H1 (cell line): ENCODE measurements at regions not wholly inside any gene's neighbourhood (a gene's known extent, or its start where the extent isn't known, plus 50 kb on each side); places are given as distances from the start of the nearest gene placed in this dataset.

ENCODE experiments used
- CTCF ChIA-PET: fragments of 300-600 bp; sonication (Branson Sonifier 250); formaldehyde crosslinking; loops from one replicate; lab custom pipeline; 2021; ENCODE audit not compliant: partially characterized antibody; lab: Charles Lee
- POLR2A ChIA-PET: fragments of 300-600 bp; sonication (Branson Sonifier 250); formaldehyde crosslinking; loops from one replicate; lab custom pipeline; 2021; ENCODE audit warnings: inconsistent platforms; ENCODE audit not compliant: partially characterized antibody; lab: Charles Lee
- DNase-seq, 2 experiments: peaks; one replicate each; pipeline versions ENCODE4 v3.0.0 to v3.0.0-alpha.2; 2010 to 2022; ENCODE audit warnings: low spot score in 2 of 2, low read depth in 1 of 2, mixed read lengths in 1 of 2
- FAIRE-seq: peaks from 2 replicates; lab custom pipeline; 2011; peaks lifted over from hg19 to GRCh38; lab: Jason Lieb, UNC
- H2AFZ ChIP-seq: 2 replicates; pipeline ENCODE4 v1.8.1; 2012; ENCODE audit warnings: low read length, inconsistent platforms
- H2AK5ac ChIP-seq: 2 replicates; pipeline ENCODE4 v1.6.1; 2013; ENCODE audit warnings: low read depth, low read length
- H2BK120ac ChIP-seq: replicated peaks from 2 replicates; pipeline ENCODE3; 2013; ENCODE audit warnings: low read depth, low read length, inconsistent platforms
- H2BK12ac ChIP-seq: 2 replicates; pipeline ENCODE4 v1.6.1; 2013; ENCODE audit warnings: low read depth, low read length
- H2BK15ac ChIP-seq: 2 replicates; pipeline ENCODE4 v1.6.1; 2013; ENCODE audit warnings: low read length
- H2BK20ac ChIP-seq: 2 replicates; pipeline ENCODE4 v1.6.1; 2013; ENCODE audit warnings: low read length
- H2BK5ac ChIP-seq: 2 replicates; pipeline ENCODE4 v1.6.1; 2013; ENCODE audit warnings: low read depth, low read length
- H3K14ac ChIP-seq: 2 replicates; pipeline ENCODE4 v1.6.1; 2013; ENCODE audit warnings: inconsistent platforms; ENCODE audit not compliant: insufficient read length
- H3K18ac ChIP-seq: 2 replicates; pipeline ENCODE4 v1.6.1; 2013; ENCODE audit warnings: low read length; ENCODE audit errors: extremely low read depth
- H3K23ac ChIP-seq: 2 replicates; pipeline ENCODE4 v1.6.1; 2013; ENCODE audit warnings: inconsistent platforms; ENCODE audit not compliant: insufficient read length
- H3K23me2 ChIP-seq: 2 replicates; pipeline ENCODE4 v1.6.1; 2013; ENCODE audit warnings: low read depth, low read length
- H3K27ac ChIP-seq: 2 replicates; pipeline ENCODE4 v1.6.1; 2011; ENCODE audit warnings: low read depth, low read length, inconsistent platforms
- H3K27me3 ChIP-seq, 4 experiments: replicated peaks in 1 of 4; 1 replicate in 1 of 4; 2 replicates in 3 of 4; pipeline versions ENCODE4 v1.6.1 to v1.8.1; 2011 to 2013; ENCODE audit warnings: low read length in 3 of 4, mild to moderate bottlenecking in 3 of 4, inconsistent platforms in 2 of 4, mixed read lengths in 2 of 4, moderate library complexity in 1 of 4; ENCODE audit not compliant: control insufficient read depth in 3 of 4, insufficient read depth in 3 of 4; ENCODE audit errors: extremely low read depth in 1 of 4
- H3K36me3 ChIP-seq, 4 experiments: 2 replicates each; pipeline versions ENCODE4 v1.6.1 to v1.8.1; 2011 to 2013; ENCODE audit warnings: mild to moderate bottlenecking in 4 of 4, low read length in 3 of 4, moderate library complexity in 2 of 4, control low read depth in 1 of 4, inconsistent platforms in 1 of 4; ENCODE audit not compliant: insufficient read depth in 4 of 4, control insufficient read depth in 2 of 4
- H3K4ac ChIP-seq: replicated peaks from 2 replicates; pipeline ENCODE3; 2013; ENCODE audit warnings: low read length, low read depth, mixed read lengths, inconsistent platforms; ENCODE audit not compliant: insufficient read length
- H3K4me1 ChIP-seq, 4 experiments: replicated peaks in 1 of 4; 1 replicate in 1 of 4; 2 replicates in 3 of 4; pipeline versions ENCODE4 v1.6.1 to v1.8.1; 2011 to 2013; ENCODE audit warnings: low read length in 3 of 4, inconsistent platforms in 2 of 4, mixed read lengths in 1 of 4; ENCODE audit not compliant: insufficient read depth in 4 of 4, control insufficient read depth in 3 of 4
- H3K4me2 ChIP-seq, 2 experiments: 2 replicates each; pipeline versions ENCODE4 v1.6.1 to v1.8.1; 2011 to 2013; ENCODE audit warnings: low read depth in 2 of 2, low read length in 2 of 2, control low read depth in 1 of 2, inconsistent platforms in 1 of 2, mild to moderate bottlenecking in 1 of 2; ENCODE audit not compliant: insufficient read depth in 1 of 2
- H3K4me3 ChIP-seq, 4 experiments: fragments of 200-600, 300-600 bp in 1 of 4; sonication (generic), shearing (Covaris generic), sonication (Bioruptor Twin) in 1 of 4; 2 replicates each; pipeline versions ENCODE4 v1.5.1 to v1.8.1; 2011 to 2016; ENCODE audit warnings: low read length in 4 of 4, low read depth in 3 of 4, control low read depth in 2 of 4, inconsistent platforms in 2 of 4, mild to moderate bottlenecking in 2 of 4, mixed read lengths in 1 of 4, moderate library complexity in 1 of 4; ENCODE audit not compliant: insufficient read depth in 2 of 4; ENCODE audit errors: extremely low read depth in 1 of 4
- H3K56ac ChIP-seq: replicated peaks from 2 replicates; pipeline ENCODE3; 2013; ENCODE audit warnings: low read depth, mild to moderate bottlenecking, mixed read lengths, low read length, inconsistent platforms; ENCODE audit not compliant: insufficient read length
- H3K79me1 ChIP-seq: 2 replicates; pipeline ENCODE4 v1.6.1; 2013; ENCODE audit warnings: low read depth, low read length, control low read depth
- H3K79me2 ChIP-seq, 2 experiments: 2 replicates each; pipeline versions ENCODE4 v1.6.1 to v1.8.1; 2012 to 2013; ENCODE audit warnings: low read length in 2 of 2, mild to moderate bottlenecking in 2 of 2, inconsistent platforms in 1 of 2; ENCODE audit not compliant: insufficient read depth in 2 of 2, control insufficient read depth in 1 of 2
- H3K9ac ChIP-seq, 4 experiments: replicated peaks in 1 of 4; 1 replicate in 1 of 4; 2 replicates in 3 of 4; pipeline versions ENCODE4 v1.6.1 to v1.8.1; 2011 to 2013; ENCODE audit warnings: low read depth in 3 of 4, low read length in 3 of 4, control low read depth in 2 of 4, mild to moderate bottlenecking in 2 of 4, moderate library complexity in 2 of 4, inconsistent platforms in 1 of 4; ENCODE audit errors: extremely low read depth in 1 of 4
- H3K9me3 ChIP-seq, 2 experiments: 2 replicates each; pipeline versions ENCODE4 v1.6.1 to v1.8.1; 2012 to 2013; ENCODE audit warnings: mild to moderate bottlenecking in 2 of 2, moderate library complexity in 2 of 2, control low read depth in 1 of 2, inconsistent platforms in 1 of 2, low read depth in 1 of 2, low read length in 1 of 2, mixed read lengths in 1 of 2; ENCODE audit not compliant: insufficient read depth in 2 of 2
- H4K20me1 ChIP-seq, 2 experiments: replicated peaks in 1 of 2; 2 replicates each; pipeline versions ENCODE3 to v1.8.1; 2011 to 2013; ENCODE audit warnings: inconsistent platforms in 2 of 2, low read length in 2 of 2, mild to moderate bottlenecking in 1 of 2; ENCODE audit not compliant: insufficient read depth in 2 of 2, control insufficient read depth in 1 of 2
- H4K5ac ChIP-seq: 2 replicates; pipeline ENCODE4 v1.6.1; 2013; ENCODE audit warnings: low read length, low read depth, mixed read lengths, inconsistent platforms; ENCODE audit not compliant: insufficient read length
- H4K8ac ChIP-seq: 2 replicates; pipeline ENCODE4 v1.8.0; 2013; ENCODE audit warnings: mild to moderate bottlenecking, moderate library complexity, low read length, inconsistent platforms; ENCODE audit not compliant: insufficient read depth; ENCODE audit errors: extremely low read depth
- H4K91ac ChIP-seq: replicated peaks from 2 replicates; pipeline ENCODE3; 2013; ENCODE audit warnings: low read length, mixed read lengths, inconsistent platforms; ENCODE audit not compliant: insufficient read length
- FOSL1 ChIP-seq: IDR thresholded peaks from 2 replicates; pipeline ENCODE4 v1.6.1; 2011; ENCODE audit warnings: mild to moderate bottlenecking, low read depth, low read length, moderate library complexity; ENCODE audit not compliant: insufficient read depth
- POLR2A ChIP-seq, 2 experiments: IDR thresholded peaks; 1 replicate in 1 of 2; 2 replicates in 1 of 2; pipeline ENCODE4 v1.6.1; 2011; ENCODE audit warnings: low read depth in 2 of 2, low read length in 2 of 2, mild to moderate bottlenecking in 2 of 2; ENCODE audit errors: control extremely low read depth in 1 of 2
- SIX5 ChIP-seq: IDR thresholded peaks from 2 replicates; pipeline ENCODE4 v1.6.1; 2011; ENCODE audit warnings: mild to moderate bottlenecking, low read depth, low read length
- SP4 ChIP-seq: IDR thresholded peaks from 2 replicates; pipeline ENCODE4 v1.6.1; 2012; ENCODE audit warnings: low read length, inconsistent platforms
- WGBS, 2 experiments: shearing (Covaris generic) in 1 of 2; methylation state at CpG; one replicate each; pipeline versions ENCODE4 v1.1.6 to v1.1.7; 2013 to 2015; ENCODE audit warnings: low lambda C conversion rate in 2 of 2, mixed read lengths in 2 of 2, inconsistent platforms in 1 of 2, low coverage in 1 of 2, missing lambda C conversion rate in 1 of 2; ENCODE audit not compliant: insufficient replicate concordance in 2 of 2, insufficient coverage in 1 of 2, insufficient read length in 1 of 2; ENCODE audit errors: extremely low coverage in 1 of 2, missing lambda C conversion rate in 1 of 2; 5-methylcytosine and 5-hydroxymethylcytosine counted together

DNA sequence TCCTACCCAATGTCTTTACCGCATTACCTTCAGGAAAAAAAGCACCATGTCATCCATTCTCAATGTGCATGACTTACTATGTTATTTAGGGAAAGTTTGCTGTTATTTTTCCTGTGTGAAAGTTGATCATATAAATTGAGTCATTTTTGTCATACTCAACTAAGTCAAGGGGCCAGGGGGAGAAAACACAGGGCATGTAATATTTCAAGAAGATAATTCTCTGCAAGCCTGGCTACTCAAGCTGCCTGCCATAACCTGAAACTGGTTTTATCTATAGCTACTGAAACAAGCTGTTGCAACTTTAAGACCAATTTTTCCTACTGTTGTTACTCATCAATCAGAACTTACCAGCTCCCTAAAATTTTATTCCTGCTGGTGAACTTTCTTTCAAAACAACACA lies 91.4 kb downstream of the TMSB4Y start:
- FAIRE-seq, result no peak
- CTCF ChIA-PET, result no interaction called here
- DNase-seq, result no peak
- no peak overlapping the region for H3K27ac ChIP-seq
- H3K79me2 ChIP-seq, result peaks cover 0 to 4% of the 10 kb centered on the region in 2 experiments; a peak in 2 of 4 replicates
- H2BK120ac ChIP-seq, result no peak overlapping the region
- H3K4ac ChIP-seq, result no peak overlapping the region
- peaks cover 0 to 14% (median 0%) of the 10 kb centered on the region in 4 experiments; a peak in 2 of 8 replicates for H3K36me3 ChIP-seq
- no peak overlapping the region for H2BK12ac ChIP-seq
- no peaks in the 10 kb centered on the region for H3K4me1 ChIP-seq
- H3K27me3 ChIP-seq, result no peaks in the 10 kb centered on the region
- H3K4me2 ChIP-seq, result no peak overlapping the region
- no peak overlapping the region for H3K56ac ChIP-seq
- no peak overlapping the region for H2AK5ac ChIP-seq
- no peak overlapping the region for H2BK15ac ChIP-seq
- H2BK20ac ChIP-seq, result no peak overlapping the region
- H3K23ac ChIP-seq, result no peak overlapping the region
- H4K20me1 ChIP-seq, result no peaks in the 10 kb centered on the region
- no peak overlapping the region for H4K5ac ChIP-seq
- 100% methylated on average over 1 of the region's 1 CpG; no CpG with 5 or more reads in 1 of the 2 experiments for WGBS, 2 experiments
- no peak overlapping the region for H2BK5ac ChIP-seq
- no peaks in the 10 kb centered on the region for H3K79me1 ChIP-seq
- no peak overlapping the region for H3K18ac ChIP-seq
- H3K9me3 ChIP-seq, result no peaks in the 10 kb centered on the region
- no peak overlapping the region for H2AFZ ChIP-seq
- no peak for TF ChIP-seq FOSL1
- no peak for TF ChIP-seq SIX5
- TF ChIP-seq POLR2A (IDR thresholded peaks at IDR 0.05; ENCODE audit: control extremely low read depth in 1 of 2, low read depth in 2 of 2, low read length in 2 of 2), result no peak
- no peak for TF ChIP-seq SP4
- POLR2A ChIA-PET, result no interaction called here
- no peak overlapping the region for H3K4me3 ChIP-seq
- H4K91ac ChIP-seq, result no peak overlapping the region
- no peaks in the 10 kb centered on the region for H3K23me2 ChIP-seq
- H3K14ac ChIP-seq, result no peak overlapping the region
- H3K9ac ChIP-seq, result no peak overlapping the region
- H4K8ac ChIP-seq, result no peak overlapping the region
